Endodermal cell (in vitro differentiated cells): ENCODE measurements at regions not wholly inside any gene's neighbourhood (a gene's known extent, or its start where the extent isn't known, plus 50 kb on each side); places are given as distances from the start of the nearest gene placed in this dataset.
"Not testable (repeated sequence)": the region's sequence is repeated elsewhere in the genome, so short reads cannot be mapped to it uniquely, and the experiment has no call there.

Source experiments
- DNase-seq: peaks from one replicate; pipeline ENCODE4 v3.0.0-alpha.2; 2017
- H3K27ac ChIP-seq: 2 replicates; pipeline ENCODE4 v1.5.1; 2013; ENCODE audit warnings: mild to moderate bottlenecking, low read depth, low read length, moderate library complexity
- H3K27me3 ChIP-seq: 2 replicates; pipeline ENCODE4 v1.6.1; 2013; ENCODE audit warnings: mild to moderate bottlenecking, low read length, moderate library complexity; ENCODE audit not compliant: insufficient read depth, control insufficient read depth, poor library complexity, severe bottlenecking
- H3K36me3 ChIP-seq: 2 replicates; pipeline ENCODE4 v1.7.0; 2013; ENCODE audit warnings: mild to moderate bottlenecking, low read length, moderate library complexity; ENCODE audit not compliant: control insufficient read depth, insufficient read depth
- H3K4me1 ChIP-seq: one replicate; pipeline ENCODE4 v1.7.0; 2013; ENCODE audit warnings: low read length; ENCODE audit not compliant: control insufficient read depth, insufficient read depth
- H3K4me3 ChIP-seq: 2 replicates; pipeline ENCODE4 v1.5.1; 2013; ENCODE audit warnings: mild to moderate bottlenecking, low read length, moderate library complexity
- H3K9ac ChIP-seq: 2 replicates; pipeline ENCODE4 v1.6.1; 2013; ENCODE audit warnings: mild to moderate bottlenecking, low read length, moderate library complexity; ENCODE audit not compliant: poor library complexity, severe bottlenecking; ENCODE audit errors: extremely low read depth
- H3K9me3 ChIP-seq: 2 replicates; pipeline ENCODE4 v1.6.1; 2013; ENCODE audit warnings: mild to moderate bottlenecking, low read length, moderate library complexity; ENCODE audit not compliant: control insufficient read depth
- H3K27ac Mint-ChIP-seq: 2 replicates; pipeline ENCODE4 v1.8.0; 2020; ENCODE audit warnings: mixed read lengths
- H3K27me3 Mint-ChIP-seq: 2 replicates; pipeline ENCODE4 v1.8.0; 2021; ENCODE audit warnings: mild to moderate bottlenecking, mixed read lengths; ENCODE audit not compliant: insufficient read depth
- H3K36me3 Mint-ChIP-seq: 2 replicates; pipeline ENCODE4 v1.8.0; 2020; ENCODE audit warnings: low read depth, mixed read lengths
- H3K4me1 Mint-ChIP-seq: 2 replicates; pipeline ENCODE4 v1.8.0; 2020; ENCODE audit warnings: mixed read lengths
- H3K4me3 Mint-ChIP-seq: 2 replicates; pipeline ENCODE4 v1.8.0; 2020; ENCODE audit warnings: mild to moderate bottlenecking, moderate library complexity, mixed read lengths
- H3K9me3 Mint-ChIP-seq: 2 replicates; pipeline ENCODE4 v1.8.0; 2020; ENCODE audit warnings: mild to moderate bottlenecking, mixed read lengths
- WGBS, 2 experiments: methylation state at CpG; one replicate each; pipeline versions ENCODE4 v1.1.5 to v1.1.7; 2013; ENCODE audit warnings: missing lambda C conversion rate in 2 of 2, mixed read lengths in 1 of 2; ENCODE audit not compliant: insufficient coverage in 1 of 2, insufficient read length in 1 of 2; 5-methylcytosine and 5-hydroxymethylcytosine counted together
- TF ChIP-seq, protein P1 (sequence below): fragments of 200-600 bp; sonication (generic); conservative IDR thresholded peaks from 2 replicates; pipeline ENCODE4 v1.5.0; 2021; ENCODE audit warnings: antibody characterized with exemption, mild to moderate bottlenecking

DNA sequence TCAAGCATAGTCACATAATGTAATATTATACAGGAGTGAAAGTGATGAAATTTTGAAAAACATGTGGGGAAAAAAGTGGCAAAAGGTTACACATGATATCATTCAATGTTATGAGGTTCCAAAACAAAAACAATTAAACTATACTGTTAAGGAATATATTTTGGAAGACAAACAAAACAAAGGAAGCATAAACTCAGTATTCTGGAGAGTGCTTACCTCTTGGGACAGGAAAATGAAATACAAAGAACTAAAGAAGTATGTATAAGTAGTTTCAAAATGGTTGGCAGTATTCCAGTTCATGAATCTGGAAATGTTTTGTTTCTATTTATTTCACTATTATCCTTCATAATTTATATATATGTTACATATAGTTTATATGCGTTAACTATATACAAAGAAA is 213.5 kb downstream of the MOXD1 start:
- Histone ChIP-seq H3K36me3 (no peaks in the 10 kb centered on the region), H3K27ac (no peak overlapping the region), H3K4me1 (no peaks in the 10 kb centered on the region), H3K4me3 (no peak overlapping the region), H3K9me3 (no peaks in the 10 kb centered on the region), H3K27me3 (no peaks in the 10 kb centered on the region), H3K9ac (no peak overlapping the region)
- H3K9me3 Mint-ChIP-seq, result peaks cover 4% of the 10 kb centered on the region
- H3K4me3 Mint-ChIP-seq, result no peak overlapping the region
- WGBS, 2 experiments, result no CpG with 5 or more reads among the region's 1 CpG
- no peak for DNase-seq
- TF ChIP-seq, protein P1, sequence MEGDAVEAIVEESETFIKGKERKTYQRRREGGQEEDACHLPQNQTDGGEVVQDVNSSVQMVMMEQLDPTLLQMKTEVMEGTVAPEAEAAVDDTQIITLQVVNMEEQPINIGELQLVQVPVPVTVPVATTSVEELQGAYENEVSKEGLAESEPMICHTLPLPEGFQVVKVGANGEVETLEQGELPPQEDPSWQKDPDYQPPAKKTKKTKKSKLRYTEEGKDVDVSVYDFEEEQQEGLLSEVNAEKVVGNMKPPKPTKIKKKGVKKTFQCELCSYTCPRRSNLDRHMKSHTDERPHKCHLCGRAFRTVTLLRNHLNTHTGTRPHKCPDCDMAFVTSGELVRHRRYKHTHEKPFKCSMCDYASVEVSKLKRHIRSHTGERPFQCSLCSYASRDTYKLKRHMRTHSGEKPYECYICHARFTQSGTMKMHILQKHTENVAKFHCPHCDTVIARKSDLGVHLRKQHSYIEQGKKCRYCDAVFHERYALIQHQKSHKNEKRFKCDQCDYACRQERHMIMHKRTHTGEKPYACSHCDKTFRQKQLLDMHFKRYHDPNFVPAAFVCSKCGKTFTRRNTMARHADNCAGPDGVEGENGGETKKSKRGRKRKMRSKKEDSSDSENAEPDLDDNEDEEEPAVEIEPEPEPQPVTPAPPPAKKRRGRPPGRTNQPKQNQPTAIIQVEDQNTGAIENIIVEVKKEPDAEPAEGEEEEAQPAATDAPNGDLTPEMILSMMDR, result no peak
- no peaks in the 10 kb centered on the region for H3K4me1 Mint-ChIP-seq
- H3K36me3 Mint-ChIP-seq, result no peaks in the 10 kb centered on the region
- H3K27ac Mint-ChIP-seq, result no peak overlapping the region
- H3K27me3 Mint-ChIP-seq, result no peaks in the 10 kb centered on the region

DNA sequence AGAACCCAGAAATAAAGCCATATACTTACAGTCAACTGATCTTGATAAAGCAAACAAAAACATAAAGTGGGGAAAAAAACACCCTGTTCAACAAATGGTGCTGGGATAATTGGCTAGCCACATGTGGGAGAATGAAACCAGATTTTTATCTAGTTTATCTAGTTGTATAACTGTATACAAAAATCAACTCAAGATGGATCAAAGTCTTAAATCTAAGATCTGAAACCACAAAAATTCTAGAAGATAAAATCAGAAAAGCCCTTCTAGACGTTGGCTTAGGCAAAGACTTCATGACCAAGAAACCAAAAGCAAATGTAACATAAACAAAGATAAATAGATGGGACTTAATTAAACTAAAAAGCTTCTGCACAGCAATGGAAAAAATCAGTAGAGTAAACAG is 216.3 kb downstream of the MOXD1 start:
- not testable (repeated sequence) for H3K27me3 ChIP-seq, H3K4me1 Mint-ChIP-seq, H3K9me3 ChIP-seq, H3K27ac ChIP-seq, H3K36me3 Mint-ChIP-seq, DNase-seq, H3K9ac ChIP-seq, H3K4me1 ChIP-seq, H3K27me3 Mint-ChIP-seq, H3K36me3 ChIP-seq, H3K27ac Mint-ChIP-seq, H3K4me3 Mint-ChIP-seq, H3K4me3 ChIP-seq
- peaks cover 29% of the 10 kb centered on the region for H3K9me3 Mint-ChIP-seq
- 86% methylated on average over 1 of the region's 1 CpG; no CpG with 5 or more reads in 1 of the 2 experiments for WGBS, 2 experiments

DNA sequence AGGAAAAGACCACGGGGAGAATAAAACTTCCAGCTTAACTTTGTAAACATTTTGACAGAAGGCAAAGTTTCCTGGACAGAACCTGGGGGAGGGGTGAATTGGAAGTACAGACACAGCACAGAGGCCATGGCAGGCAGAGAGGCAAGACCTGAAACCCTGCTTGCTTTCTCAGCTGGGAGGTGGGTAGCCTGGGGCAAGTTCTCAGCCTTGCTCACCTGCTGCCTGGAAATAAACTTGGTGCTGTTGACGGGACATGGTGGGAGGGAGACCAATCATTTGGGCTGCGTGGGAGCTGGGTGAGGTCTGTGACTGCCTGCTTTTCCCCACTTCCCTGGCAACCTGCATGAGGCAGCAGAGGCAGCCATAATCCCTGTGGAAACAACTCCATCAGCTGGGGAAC is 221.3 kb downstream of the MOXD1 start:
- peaks cover 72% of the 10 kb centered on the region for H3K9me3 Mint-ChIP-seq
- WGBS, 2 experiments, result 90 to 94% methylated on average over 2 to 3 of the region's 3 CpGs
- H3K27ac Mint-ChIP-seq, result no peak overlapping the region
- no peak for DNase-seq
- H3K4me3 ChIP-seq, result no peak overlapping the region
- H3K9me3 ChIP-seq, result peaks cover 8% of the 10 kb centered on the region
- no peaks in the 10 kb centered on the region for H3K36me3 ChIP-seq
- H3K4me3 Mint-ChIP-seq, result no peak overlapping the region
- H3K27me3 Mint-ChIP-seq, result peaks cover 7% of the 10 kb centered on the region
- H3K4me1 Mint-ChIP-seq, result no peaks in the 10 kb centered on the region
- TF ChIP-seq, protein P1, result no peak
- H3K27ac ChIP-seq, result no peak overlapping the region
- no peak overlapping the region for H3K9ac ChIP-seq
- H3K4me1 ChIP-seq, result no peaks in the 10 kb centered on the region
- H3K27me3 ChIP-seq, result no peaks in the 10 kb centered on the region
- peaks cover 11% of the 10 kb centered on the region for H3K36me3 Mint-ChIP-seq

DNA sequence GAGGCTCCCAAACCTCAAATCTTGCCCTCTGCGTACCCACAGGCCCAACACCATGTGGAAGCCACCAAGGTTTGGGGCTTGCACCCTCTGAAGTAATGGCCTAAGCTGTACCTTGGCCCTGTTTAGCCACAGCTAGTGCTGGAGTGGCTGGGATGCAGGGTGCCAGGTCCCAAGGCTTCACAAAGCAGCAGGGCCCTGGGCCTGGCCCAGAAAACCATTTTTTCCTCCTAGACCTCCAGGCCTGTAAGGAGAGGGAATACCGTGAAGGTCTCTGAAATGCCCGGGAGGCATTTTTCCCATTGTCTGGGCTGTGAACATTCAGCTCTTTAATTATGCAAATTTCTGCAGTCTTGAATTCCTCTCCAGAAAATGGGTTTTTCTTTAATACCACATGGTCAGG is 223.7 kb upstream of the CCN2 start:
- peaks cover 57% of the 10 kb centered on the region for H3K9me3 Mint-ChIP-seq
- H3K27ac Mint-ChIP-seq, result no peak overlapping the region
- no peak for DNase-seq
- no peaks in the 10 kb centered on the region for H3K4me1 Mint-ChIP-seq
- Histone ChIP-seq H3K27ac (no peak overlapping the region), H3K9ac (no peak overlapping the region), H3K36me3 (no peaks in the 10 kb centered on the region), H3K4me3 (no peak overlapping the region), H3K27me3 (no peaks in the 10 kb centered on the region), H3K9me3 (peaks cover 22% of the 10 kb centered on the region), H3K4me1 (no peaks in the 10 kb centered on the region)
- WGBS, 2 experiments, result 89 to 100% methylated on average over 2 to 3 of the region's 3 CpGs
- H3K36me3 Mint-ChIP-seq, result peaks cover 11% of the 10 kb centered on the region
- peaks cover 2% of the 10 kb centered on the region for H3K27me3 Mint-ChIP-seq
- TF ChIP-seq, protein P1, result no peak
- H3K4me3 Mint-ChIP-seq, result no peak overlapping the region
